Mesenchymal stem cell (in vitro differentiated cells and primary cell): ENCODE measurements at regions not wholly inside any gene's neighbourhood (a gene's known extent, or its start where the extent isn't known, plus 50 kb on each side); places are given as distances from the start of the nearest gene placed in this dataset.
"Not testable (repeated sequence)": the region's sequence is repeated elsewhere in the genome, so short reads cannot be mapped to it uniquely, and the experiment has no call there.

Experiments
- DNase-seq: peaks from one replicate; pipeline ENCODE4 v3.0.0-alpha.2; 2013
- H2AFZ ChIP-seq: one replicate; pipeline ENCODE4 v1.6.1; 2013; ENCODE audit warnings: low read depth, mild to moderate bottlenecking, control low read depth, inconsistent platforms, low read length, moderate library complexity
- H2AK5ac ChIP-seq: 2 replicates; pipeline ENCODE4 v1.6.1; 2013; ENCODE audit warnings: low read length, moderate library complexity, mild to moderate bottlenecking, inconsistent platforms; ENCODE audit not compliant: severe bottlenecking
- H2BK120ac ChIP-seq: one replicate; pipeline ENCODE4 v1.6.1; 2013; ENCODE audit warnings: low read depth, mild to moderate bottlenecking, inconsistent platforms, low read length, moderate library complexity
- H2BK12ac ChIP-seq, 2 experiments: one replicate each; pipeline ENCODE4 v1.6.1; 2013; ENCODE audit warnings: inconsistent platforms in 2 of 2, low read length in 2 of 2, mild to moderate bottlenecking in 2 of 2, moderate library complexity in 2 of 2, control low read depth in 1 of 2
- H2BK15ac ChIP-seq: one replicate; pipeline ENCODE4 v1.6.1; 2013; ENCODE audit warnings: mild to moderate bottlenecking, low read depth, inconsistent platforms; ENCODE audit not compliant: poor library complexity, severe bottlenecking
- H2BK5ac ChIP-seq: 2 replicates; pipeline ENCODE4 v1.6.1; 2013; ENCODE audit warnings: low read depth, mild to moderate bottlenecking, low read length, control low read depth, inconsistent platforms; ENCODE audit not compliant: poor library complexity, severe bottlenecking
- H3K14ac ChIP-seq, 2 experiments: one replicate each; pipeline ENCODE4 v1.6.1; 2013; ENCODE audit warnings: inconsistent platforms in 2 of 2, low read length in 2 of 2, control low read depth in 1 of 2, mild to moderate bottlenecking in 1 of 2, moderate library complexity in 1 of 2
- H3K18ac ChIP-seq, 2 experiments: one replicate each; pipeline ENCODE4 v1.6.1; 2013; ENCODE audit warnings: inconsistent platforms in 2 of 2, low read length in 2 of 2, control low read depth in 1 of 2, low read depth in 1 of 2, mild to moderate bottlenecking in 1 of 2
- H3K23ac ChIP-seq, 2 experiments: one replicate each; pipeline ENCODE4 v1.6.1; 2013; ENCODE audit warnings: inconsistent platforms in 2 of 2, low read length in 2 of 2, mild to moderate bottlenecking in 2 of 2, moderate library complexity in 2 of 2, control low read depth in 1 of 2
- H3K27ac ChIP-seq: 2 replicates; pipeline ENCODE4 v1.5.1; 2013; ENCODE audit warnings: mild to moderate bottlenecking, moderate library complexity, low read length, control low read depth, inconsistent platforms; ENCODE audit not compliant: poor library complexity, severe bottlenecking
- H3K27me3 ChIP-seq, 2 experiments: 2 replicates each; pipeline versions ENCODE4 v1.6.1 to v1.7.0; 2013; ENCODE audit warnings: low read length in 2 of 2, mild to moderate bottlenecking in 2 of 2, moderate library complexity in 2 of 2, control low read depth in 1 of 2, inconsistent platforms in 1 of 2; ENCODE audit not compliant: control insufficient read depth in 1 of 2, insufficient read depth in 1 of 2
- H3K36me3 ChIP-seq, 2 experiments: 2 replicates each; pipeline versions ENCODE4 v1.6.1 to v1.7.0; 2013; ENCODE audit warnings: low read length in 2 of 2, control low read depth in 1 of 2, inconsistent platforms in 1 of 2, low read depth in 1 of 2, mild to moderate bottlenecking in 1 of 2; ENCODE audit not compliant: insufficient read depth in 2 of 2, control insufficient read depth in 1 of 2
- H3K4ac ChIP-seq, 2 experiments: one replicate each; pipeline ENCODE4 v1.6.1; 2013; ENCODE audit warnings: inconsistent platforms in 2 of 2, low read length in 2 of 2, mild to moderate bottlenecking in 2 of 2, moderate library complexity in 2 of 2, control low read depth in 1 of 2, low read depth in 1 of 2
- H3K4me1 ChIP-seq: 2 replicates; pipeline ENCODE4 v1.6.1; 2013; ENCODE audit warnings: low read depth, low read length, control low read depth; ENCODE audit not compliant: control insufficient read depth, insufficient read depth
- H3K4me2 ChIP-seq: 2 replicates; pipeline ENCODE4 v1.6.1; 2013; ENCODE audit warnings: low read length, mild to moderate bottlenecking, inconsistent platforms; ENCODE audit not compliant: poor library complexity, severe bottlenecking
- H3K4me3 ChIP-seq, 2 experiments: 2 replicates each; pipeline versions ENCODE4 v1.5.1 to v1.7.0; 2013; ENCODE audit warnings: low read length in 2 of 2, mild to moderate bottlenecking in 2 of 2, control low read depth in 1 of 2, low read depth in 1 of 2; ENCODE audit not compliant: insufficient read depth in 1 of 2
- H3K79me1 ChIP-seq: replicated peaks from 2 replicates; pipeline ENCODE4 v1.6.1; 2013; ENCODE audit warnings: mild to moderate bottlenecking, control low read depth, low read length, inconsistent platforms; ENCODE audit not compliant: poor library complexity, severe bottlenecking
- H3K9ac ChIP-seq: 2 replicates; pipeline ENCODE4 v1.7.0; 2013; ENCODE audit warnings: mild to moderate bottlenecking, low read length, moderate library complexity
- H3K9me3 ChIP-seq: 2 replicates; pipeline ENCODE4 v1.7.0; 2013; ENCODE audit warnings: mild to moderate bottlenecking, low read length; ENCODE audit not compliant: control insufficient read depth
- H4K8ac ChIP-seq: one replicate; pipeline ENCODE4 v1.6.1; 2013; ENCODE audit warnings: inconsistent platforms, mild to moderate bottlenecking, low read length, moderate library complexity
- H4K91ac ChIP-seq: one replicate; pipeline ENCODE4 v1.6.1; 2013; ENCODE audit warnings: mild to moderate bottlenecking, low read length, inconsistent platforms
- WGBS: methylation state at CpG from one replicate; pipeline ENCODE4 v1.1.7; 2013; ENCODE audit warnings: mixed read lengths; 5-methylcytosine and 5-hydroxymethylcytosine counted together

DNA sequence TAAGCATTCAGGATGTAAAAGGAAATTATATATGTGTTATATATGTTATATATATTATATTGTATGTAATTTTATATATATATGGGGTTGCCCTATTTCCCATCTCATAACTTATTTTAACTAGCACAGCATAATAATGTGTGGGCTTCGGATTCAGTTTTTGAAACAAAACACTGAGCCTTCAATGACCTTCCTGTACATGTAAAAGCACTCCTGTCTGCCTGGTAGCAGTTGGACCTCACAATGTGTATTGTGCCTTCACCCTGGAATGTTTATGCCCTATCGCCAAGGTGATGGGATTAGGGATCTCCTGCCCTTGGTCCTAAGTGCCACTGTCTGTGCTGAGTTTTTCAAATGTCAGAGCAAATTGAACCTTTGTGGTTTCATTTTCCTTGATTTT is 968.8 kb downstream of the TUBA3C start:
- Histone ChIP-seq H3K14ac (no peak overlapping the region), H3K9me3 (no peaks in the 10 kb centered on the region), H3K4me2 (no peak overlapping the region), H2AFZ (no peak overlapping the region), H2BK5ac (no peak overlapping the region), H4K91ac (no peak overlapping the region), H3K4ac (no peak overlapping the region), H2BK12ac (no peak overlapping the region), H3K27ac (no peak overlapping the region), H4K8ac (no peak overlapping the region), H2AK5ac (no peak overlapping the region), H3K36me3 (no peaks in the 10 kb centered on the region), H2BK120ac (no peak overlapping the region), H3K9ac (no peak overlapping the region), H3K23ac (no peak overlapping the region), H3K27me3 (no peaks in the 10 kb centered on the region), H3K4me3 (no peak overlapping the region), H3K18ac (no peak overlapping the region), H3K79me1 (no peaks in the 10 kb centered on the region), H3K4me1 (no peaks in the 10 kb centered on the region), H2BK15ac (no peak overlapping the region)
- 51% methylated on average over 2 of the region's 2 CpGs for WGBS
- peak; percentile 26 for DNase-seq

DNA sequence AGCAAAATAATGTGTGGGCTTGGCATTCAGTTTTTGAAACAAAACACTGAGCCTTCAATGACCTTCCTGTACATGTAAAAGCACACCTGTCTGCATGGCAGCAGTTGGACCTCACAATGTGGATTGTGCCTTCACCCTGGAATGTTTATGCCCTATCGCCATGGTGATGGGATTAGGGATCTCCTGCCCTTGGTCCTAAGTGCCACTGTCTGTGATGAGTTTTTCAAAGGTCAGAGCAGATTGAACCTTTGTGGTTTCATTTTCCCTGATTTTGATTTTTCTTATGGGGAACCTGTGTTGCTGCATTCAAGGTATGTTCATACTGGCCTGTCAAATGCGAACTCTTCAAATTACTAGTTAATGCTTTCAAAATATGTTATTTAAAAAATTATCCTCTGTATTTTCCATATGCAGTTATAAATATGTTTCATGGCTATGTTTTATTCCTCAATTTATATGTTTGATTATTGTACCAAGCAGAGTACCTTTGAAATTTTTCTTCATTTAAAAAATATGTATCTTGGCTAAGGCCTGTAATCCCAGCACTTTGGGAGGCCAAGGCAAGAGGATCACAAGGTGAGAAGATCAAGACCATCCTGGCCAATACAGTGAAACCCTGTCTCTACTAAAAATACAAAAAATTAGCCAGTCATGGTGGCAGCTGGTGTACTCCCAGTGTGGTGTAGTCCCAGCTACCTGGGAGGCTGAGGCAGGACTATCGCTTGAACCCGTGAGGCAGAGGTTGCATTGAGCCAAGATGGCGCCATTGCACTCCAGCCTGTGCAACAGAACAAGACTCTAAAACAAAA is 969.7 kb downstream of the TUBA3C start:
- not testable (repeated sequence) for H3K23ac ChIP-seq, H4K8ac ChIP-seq, H3K4me2 ChIP-seq, H2BK5ac ChIP-seq, H3K14ac ChIP-seq, H4K91ac ChIP-seq, H2BK12ac ChIP-seq, H3K27ac ChIP-seq, H3K4me3 ChIP-seq, H3K36me3 ChIP-seq, H3K9me3 ChIP-seq, H3K27me3 ChIP-seq, H3K4ac ChIP-seq, H3K18ac ChIP-seq, H3K4me1 ChIP-seq, H2AFZ ChIP-seq, H3K9ac ChIP-seq, H2AK5ac ChIP-seq, H2BK15ac ChIP-seq, H2BK120ac ChIP-seq, H3K79me1 ChIP-seq
- 75% methylated on average over 4 of the region's 5 CpGs for whole genome bisulfite sequencing
- peak; percentile 38 for DNase-seq

DNA sequence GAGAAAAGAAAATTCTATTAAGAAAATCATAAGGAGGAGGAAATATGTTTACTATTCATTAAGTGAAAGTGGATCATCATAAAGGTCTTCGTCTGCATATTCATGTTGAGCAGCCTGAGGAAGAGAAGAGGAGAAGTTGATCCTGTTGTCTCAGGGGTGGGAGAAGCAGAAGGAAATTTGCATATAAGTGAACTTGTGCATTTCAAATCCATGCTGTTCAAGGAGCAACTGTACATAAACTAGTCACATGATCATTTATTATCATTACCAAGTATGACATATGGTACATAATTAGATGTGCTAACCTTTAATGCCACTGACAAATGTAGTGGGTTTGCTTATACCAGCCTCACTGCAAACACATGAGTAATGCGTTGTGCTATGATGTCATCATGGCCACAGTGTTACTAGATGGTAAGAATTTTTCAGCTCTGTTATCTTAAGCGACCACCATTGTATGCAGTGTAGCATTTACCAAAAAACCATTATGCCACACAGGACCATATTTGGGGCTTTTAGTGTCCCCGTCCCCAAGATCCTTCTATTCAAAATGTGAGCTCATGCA is 976.9 kb downstream of the TUBA3C start:
- not testable (repeated sequence) for H3K9ac ChIP-seq, H3K27me3 ChIP-seq, H2AK5ac ChIP-seq, H2BK120ac ChIP-seq, H2BK15ac ChIP-seq, H3K4me3 ChIP-seq, H3K4me2 ChIP-seq, H3K4me1 ChIP-seq, H2BK12ac ChIP-seq, H3K27ac ChIP-seq, H2BK5ac ChIP-seq, H3K79me1 ChIP-seq, H4K91ac ChIP-seq, H3K14ac ChIP-seq, DNase-seq, H4K8ac ChIP-seq, H2AFZ ChIP-seq, H3K9me3 ChIP-seq, H3K18ac ChIP-seq, H3K23ac ChIP-seq, H3K36me3 ChIP-seq, H3K4ac ChIP-seq
- 78% methylated on average over 2 of the region's 4 CpGs for WGBS

DNA sequence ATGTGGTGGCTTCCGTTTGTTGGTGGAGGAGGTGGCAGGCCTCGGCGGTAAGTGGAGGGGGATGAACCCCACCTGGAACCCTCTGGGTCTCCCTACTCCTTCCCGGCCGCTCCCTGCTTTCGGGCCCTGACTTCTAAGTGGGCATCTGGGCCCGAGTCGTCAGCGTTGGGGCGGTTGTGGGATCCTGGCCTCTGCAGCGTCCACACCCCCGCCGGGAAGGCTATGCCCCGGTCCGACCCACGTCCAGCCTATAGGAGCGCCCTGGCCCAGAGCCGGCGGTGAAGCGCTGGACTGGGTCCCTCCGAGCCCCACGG is 986.3 kb downstream of the TUBA3C start:
- not testable (repeated sequence) for H3K27me3 ChIP-seq, H3K9ac ChIP-seq, H2BK12ac ChIP-seq, H2AFZ ChIP-seq, H3K18ac ChIP-seq, H3K4me2 ChIP-seq, H3K23ac ChIP-seq, H3K4me3 ChIP-seq, H3K79me1 ChIP-seq, H3K4ac ChIP-seq, H2BK15ac ChIP-seq, H4K8ac ChIP-seq, DNase-seq, H4K91ac ChIP-seq, H3K9me3 ChIP-seq, H3K36me3 ChIP-seq, H2AK5ac ChIP-seq, H3K14ac ChIP-seq, H3K27ac ChIP-seq, H2BK120ac ChIP-seq, H2BK5ac ChIP-seq, H3K4me1 ChIP-seq
- WGBS = no CpG with 5 or more reads among the region's 22 CpGs
